HEK293 (cell line): ENCODE measurements at regions not wholly inside any gene's neighbourhood (a gene's known extent, or its start where the extent isn't known, plus 50 kb on each side); places are given as distances from the start of the nearest gene placed in this dataset.

Source experiments
- MZF1 ChIP-seq: fragments of 450-650 bp; formaldehyde crosslinking; IDR thresholded peaks from 2 replicates; pipeline ENCODE4 v1.5.1; 2017; ENCODE audit warnings: missing biosample characterization, missing genetic modification characterization, borderline replicate concordance
- ZFP41 ChIP-seq: fragments of 450-650 bp; formaldehyde crosslinking; IDR thresholded peaks from 2 replicates; pipeline ENCODE4 v1.5.1; 2016; ENCODE audit warnings: missing biosample characterization, missing genetic modification characterization, borderline replicate concordance
- ZNF521 ChIP-seq: fragments of 450-650 bp; formaldehyde crosslinking; IDR thresholded peaks from 2 replicates; pipeline ENCODE4 v1.5.1; 2017; ENCODE audit warnings: missing biosample characterization, mild to moderate bottlenecking, missing genetic modification characterization
- ZNF707 ChIP-seq: fragments of 450-650 bp; formaldehyde crosslinking; IDR thresholded peaks from 2 replicates; pipeline ENCODE4 v1.5.1; 2016; ENCODE audit warnings: missing biosample characterization, missing genetic modification characterization
- TF ChIP-seq, protein P1 (sequence below): fragments of 450-650 bp; formaldehyde crosslinking; optimal IDR thresholded peaks from 2 replicates; pipeline ENCODE3; 2016; ENCODE audit warnings: missing biosample characterization, mild to moderate bottlenecking, missing genetic modification characterization
- TF ChIP-seq, protein P2 (sequence below): fragments of 450-650 bp; formaldehyde crosslinking; IDR thresholded peaks from 2 replicates; pipeline ENCODE4 v1.5.1; 2016; ENCODE audit warnings: missing biosample characterization, missing genetic modification characterization

DNA sequence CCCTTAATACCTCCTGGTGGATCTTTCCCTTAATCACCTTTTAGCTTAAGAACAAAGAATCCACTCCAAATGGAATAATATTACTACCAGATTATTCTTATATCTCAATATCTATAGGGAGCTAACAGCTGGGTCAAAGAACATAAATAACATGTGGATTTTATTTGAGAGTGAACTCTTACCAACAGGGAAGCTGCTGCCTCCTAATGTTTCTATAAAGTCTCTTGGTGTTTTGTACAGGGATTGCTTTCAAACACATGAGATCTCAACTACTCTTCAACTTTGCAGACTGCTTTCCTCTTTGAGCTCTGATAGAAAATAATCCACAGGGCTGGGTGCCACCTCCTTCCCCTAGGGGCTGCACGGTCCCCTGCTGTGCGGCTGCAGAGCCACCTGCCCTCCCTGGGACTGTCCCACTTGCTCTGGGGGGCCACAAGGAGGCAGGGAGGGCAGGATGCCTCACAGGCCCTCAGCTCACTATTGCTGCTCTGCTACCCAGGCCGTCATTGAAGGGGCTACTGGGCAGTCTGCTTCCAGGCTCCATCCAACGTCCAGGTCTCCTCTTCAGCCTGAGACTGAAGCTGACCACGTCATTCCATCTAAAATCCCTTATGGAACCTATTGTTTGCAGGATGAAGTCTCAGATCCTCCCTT, 191.2 kb downstream of the CXCL12 start:
- TF ChIP-seq ZFP41 (tag by site-specific recombination) (no peak), ZNF521 (tag by site-specific recombination) (no peak), ZNF707 (no peak), MZF1 (tag by site-specific recombination) (no peak)
- TF ChIP-seq, protein P1, sequence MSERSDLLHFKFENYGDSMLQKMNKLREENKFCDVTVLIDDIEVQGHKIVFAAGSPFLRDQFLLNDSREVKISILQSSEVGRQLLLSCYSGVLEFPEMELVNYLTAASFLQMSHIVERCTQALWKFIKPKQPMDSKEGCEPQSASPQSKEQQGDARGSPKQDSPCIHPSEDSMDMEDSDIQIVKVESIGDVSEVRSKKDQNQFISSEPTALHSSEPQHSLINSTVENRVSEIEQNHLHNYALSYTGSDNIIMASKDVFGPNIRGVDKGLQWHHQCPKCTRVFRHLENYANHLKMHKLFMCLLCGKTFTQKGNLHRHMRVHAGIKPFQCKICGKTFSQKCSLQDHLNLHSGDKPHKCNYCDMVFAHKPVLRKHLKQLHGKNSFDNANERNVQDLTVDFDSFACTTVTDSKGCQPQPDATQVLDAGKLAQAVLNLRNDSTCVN (tag by site-specific recombination): no peak
- TF ChIP-seq, protein P2, sequence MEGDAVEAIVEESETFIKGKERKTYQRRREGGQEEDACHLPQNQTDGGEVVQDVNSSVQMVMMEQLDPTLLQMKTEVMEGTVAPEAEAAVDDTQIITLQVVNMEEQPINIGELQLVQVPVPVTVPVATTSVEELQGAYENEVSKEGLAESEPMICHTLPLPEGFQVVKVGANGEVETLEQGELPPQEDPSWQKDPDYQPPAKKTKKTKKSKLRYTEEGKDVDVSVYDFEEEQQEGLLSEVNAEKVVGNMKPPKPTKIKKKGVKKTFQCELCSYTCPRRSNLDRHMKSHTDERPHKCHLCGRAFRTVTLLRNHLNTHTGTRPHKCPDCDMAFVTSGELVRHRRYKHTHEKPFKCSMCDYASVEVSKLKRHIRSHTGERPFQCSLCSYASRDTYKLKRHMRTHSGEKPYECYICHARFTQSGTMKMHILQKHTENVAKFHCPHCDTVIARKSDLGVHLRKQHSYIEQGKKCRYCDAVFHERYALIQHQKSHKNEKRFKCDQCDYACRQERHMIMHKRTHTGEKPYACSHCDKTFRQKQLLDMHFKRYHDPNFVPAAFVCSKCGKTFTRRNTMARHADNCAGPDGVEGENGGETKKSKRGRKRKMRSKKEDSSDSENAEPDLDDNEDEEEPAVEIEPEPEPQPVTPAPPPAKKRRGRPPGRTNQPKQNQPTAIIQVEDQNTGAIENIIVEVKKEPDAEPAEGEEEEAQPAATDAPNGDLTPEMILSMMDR (tag by site-specific recombination): no peak
